ENCODE measurements at regions not wholly inside any gene's neighbourhood (a gene's known extent, or its start where the extent isn't known, plus 50 kb on each side); places are given as distances from the start of the nearest gene placed in this dataset.

GRCh38 chr6:168927026-168927425 is 326.6 kb downstream of the THBS2 start:
- Histone ChIP-seq H3K4me3 (ENCODE audit: low read depth in 1 of 2, low read length in 2 of 2) (no peak overlapping the region), H3K27me3 (ENCODE audit: low read depth, low read length) (no peaks in the 10 kb centered on the region), H3K27ac (ENCODE audit: low read length) (no peak overlapping the region), H3K9me3 (ENCODE audit: control insufficient read depth in 1 of 2, low read length in 2 of 2) (no peaks in the 10 kb centered on the region), H3K36me3 (ENCODE audit: control insufficient read depth in 1 of 2, insufficient read depth in 2 of 2, low read length in 2 of 2) (no peaks in the 10 kb centered on the region), H3K4me1 (ENCODE audit: control insufficient read depth in 1 of 2, insufficient read depth in 2 of 2, low read length in 2 of 2) (no peaks in the 10 kb centered on the region)

DNA sequence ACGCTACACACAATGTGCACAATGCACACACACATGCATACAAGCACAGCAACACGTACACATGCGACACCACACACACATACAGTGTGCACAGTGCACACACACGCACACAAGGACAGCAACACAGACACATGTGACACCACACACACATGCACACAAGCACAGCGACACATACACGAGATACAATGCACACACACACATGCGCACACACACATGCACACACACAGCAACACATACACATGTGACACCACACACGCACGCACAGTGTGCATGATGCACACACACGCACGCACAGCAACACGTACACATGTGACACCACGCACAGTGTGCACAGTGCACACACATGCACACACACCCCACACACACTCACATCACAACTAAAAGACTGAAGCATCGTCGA is 327.3 kb downstream of the THBS2 start:
- no peaks in the 10 kb centered on the region for H3K4me1 ChIP-seq (ENCODE audit: control insufficient read depth in 1 of 2, insufficient read depth in 2 of 2, low read length in 2 of 2)
- H3K27ac ChIP-seq (ENCODE audit: low read length): no peak overlapping the region
- no peaks in the 10 kb centered on the region for H3K36me3 ChIP-seq (ENCODE audit: control insufficient read depth in 1 of 2, insufficient read depth in 2 of 2, low read length in 2 of 2)
- H3K27me3 ChIP-seq (ENCODE audit: low read depth, low read length): no peaks in the 10 kb centered on the region
- no peaks in the 10 kb centered on the region for H3K9me3 ChIP-seq (ENCODE audit: control insufficient read depth in 1 of 2, low read length in 2 of 2)
- H3K4me3 ChIP-seq (ENCODE audit: low read depth in 1 of 2, low read length in 2 of 2): no peak overlapping the region

- H3K9me3 ChIP-seq (ENCODE audit: control insufficient read depth in 1 of 2, low read length in 2 of 2): no peaks in the 10 kb centered on the region
- H3K27ac ChIP-seq (ENCODE audit: low read length): no peak overlapping the region
- no peaks in the 10 kb centered on the region for H3K36me3 ChIP-seq (ENCODE audit: control insufficient read depth in 1 of 2, insufficient read depth in 2 of 2, low read length in 2 of 2)
- H3K4me1 ChIP-seq (ENCODE audit: control insufficient read depth in 1 of 2, insufficient read depth in 2 of 2, low read length in 2 of 2): no peaks in the 10 kb centered on the region
- H3K27me3 ChIP-seq (ENCODE audit: low read depth, low read length): no peaks in the 10 kb centered on the region
- no peak overlapping the region for H3K4me3 ChIP-seq (ENCODE audit: low read depth in 1 of 2, low read length in 2 of 2)
These were observed 328.0 kb downstream of the THBS2 start for GRCh38 chr6:168925671-168926070.

DNA sequence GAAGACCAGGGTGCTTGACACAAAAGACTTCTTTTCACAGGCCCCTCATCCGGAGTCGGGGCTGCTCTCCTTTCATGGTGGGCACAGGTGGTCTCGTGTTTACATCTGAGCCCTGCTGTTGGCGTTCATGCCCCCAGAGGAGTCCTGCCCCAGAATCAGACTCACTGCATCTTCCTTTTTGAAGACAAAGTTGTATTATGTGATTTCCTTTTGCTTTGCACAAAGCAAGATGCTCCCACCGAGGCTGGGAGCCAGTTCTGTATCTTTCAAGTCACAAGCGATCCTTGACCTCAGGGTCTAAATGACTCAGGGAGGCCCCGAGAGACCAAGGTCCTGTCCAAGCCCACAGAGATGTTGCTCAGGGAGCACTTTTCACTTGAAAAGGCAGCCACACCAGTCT is 330.5 kb downstream of the THBS2 start:
- Histone ChIP-seq H3K9me3 (ENCODE audit: control insufficient read depth in 1 of 2, low read length in 2 of 2) (no peaks in the 10 kb centered on the region), H3K36me3 (ENCODE audit: control insufficient read depth in 1 of 2, insufficient read depth in 2 of 2, low read length in 2 of 2) (no peaks in the 10 kb centered on the region), H3K4me3 (ENCODE audit: low read depth in 1 of 2, low read length in 2 of 2) (no peak overlapping the region), H3K27me3 (ENCODE audit: low read depth, low read length) (no peaks in the 10 kb centered on the region), H3K27ac (ENCODE audit: low read length) (no peak overlapping the region), H3K4me1 (ENCODE audit: control insufficient read depth in 1 of 2, insufficient read depth in 2 of 2, low read length in 2 of 2) (peaks cover 0 to 4% of the 10 kb centered on the region in 2 donors)

- peaks cover under 1 to 4% of the 10 kb centered on the region in 2 donors for H3K4me1 ChIP-seq (ENCODE audit: control insufficient read depth in 1 of 2, insufficient read depth in 2 of 2, low read length in 2 of 2)
- H3K4me3 ChIP-seq (ENCODE audit: low read depth in 1 of 2, low read length in 2 of 2): no peak overlapping the region
- no peak overlapping the region for H3K27ac ChIP-seq (ENCODE audit: low read length)
- H3K36me3 ChIP-seq (ENCODE audit: control insufficient read depth in 1 of 2, insufficient read depth in 2 of 2, low read length in 2 of 2): no peaks in the 10 kb centered on the region
- H3K27me3 ChIP-seq (ENCODE audit: low read depth, low read length): no peaks in the 10 kb centered on the region
- no peaks in the 10 kb centered on the region for H3K9me3 ChIP-seq (ENCODE audit: control insufficient read depth in 1 of 2, low read length in 2 of 2)
These were observed 331.2 kb downstream of the THBS2 start for GRCh38 chr6:168922436-168922835.

- Histone ChIP-seq H3K27ac (ENCODE audit: low read length) (no peak overlapping the region), H3K36me3 (ENCODE audit: control insufficient read depth in 1 of 2, insufficient read depth in 2 of 2, low read length in 2 of 2) (no peaks in the 10 kb centered on the region), H3K27me3 (ENCODE audit: low read depth, low read length) (no peaks in the 10 kb centered on the region), H3K9me3 (ENCODE audit: control insufficient read depth in 1 of 2, low read length in 2 of 2) (no peaks in the 10 kb centered on the region), H3K4me1 (ENCODE audit: control insufficient read depth in 1 of 2, insufficient read depth in 2 of 2, low read length in 2 of 2) (peaks cover 4 to 12% of the 10 kb centered on the region in 2 donors), H3K4me3 (ENCODE audit: low read depth in 1 of 2, low read length in 2 of 2) (no peak overlapping the region)
These were observed 333.4 kb downstream of the THBS2 start for GRCh38 chr6:168920289-168920688.

DNA sequence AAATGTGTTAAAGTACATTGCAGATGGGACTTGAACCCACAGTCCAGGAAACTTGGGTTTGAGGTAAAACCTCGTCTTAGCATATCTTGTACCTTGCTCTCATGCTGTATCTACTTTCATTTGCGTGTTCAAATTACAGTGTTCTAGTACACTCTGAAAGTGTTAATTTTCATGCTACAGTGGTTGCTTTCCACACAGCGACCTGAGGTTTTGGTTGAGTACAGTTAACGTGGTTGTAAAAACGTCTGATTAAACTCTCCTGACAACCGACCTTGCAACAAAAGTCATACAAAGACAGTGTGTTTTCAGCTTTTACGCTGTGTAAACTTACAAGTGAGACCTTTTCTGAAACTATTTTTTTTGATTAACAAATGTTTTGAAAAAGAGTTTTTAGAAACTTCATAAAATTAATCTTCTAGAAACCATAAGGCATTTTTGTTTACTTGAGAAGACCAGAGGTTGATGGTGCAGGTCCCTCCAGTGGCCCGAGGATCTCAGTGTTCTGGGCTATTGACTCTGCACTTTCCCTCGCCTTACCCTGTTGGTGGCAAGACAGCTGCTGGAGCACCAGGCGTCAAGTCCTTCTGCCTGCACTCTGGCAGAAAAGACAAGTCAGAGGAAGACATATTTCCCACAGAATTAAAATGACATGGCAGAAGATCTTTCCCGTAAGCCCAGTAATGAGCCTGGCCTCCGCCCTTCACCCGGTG is 334.0 kb downstream of the THBS2 start:
- H3K4me1 ChIP-seq (ENCODE audit: control insufficient read depth in 1 of 2, insufficient read depth in 2 of 2, low read length in 2 of 2): peaks cover 4 to 12% of the 10 kb centered on the region in 2 donors
- H3K36me3 ChIP-seq (ENCODE audit: control insufficient read depth in 1 of 2, insufficient read depth in 2 of 2, low read length in 2 of 2): no peaks in the 10 kb centered on the region
- H3K27ac ChIP-seq (ENCODE audit: low read length): no peak overlapping the region
- H3K4me3 ChIP-seq (ENCODE audit: low read depth in 1 of 2, low read length in 2 of 2): no peak overlapping the region
- H3K27me3 ChIP-seq (ENCODE audit: low read depth, low read length): no peaks in the 10 kb centered on the region
- no peaks in the 10 kb centered on the region for H3K9me3 ChIP-seq (ENCODE audit: control insufficient read depth in 1 of 2, low read length in 2 of 2)

DNA sequence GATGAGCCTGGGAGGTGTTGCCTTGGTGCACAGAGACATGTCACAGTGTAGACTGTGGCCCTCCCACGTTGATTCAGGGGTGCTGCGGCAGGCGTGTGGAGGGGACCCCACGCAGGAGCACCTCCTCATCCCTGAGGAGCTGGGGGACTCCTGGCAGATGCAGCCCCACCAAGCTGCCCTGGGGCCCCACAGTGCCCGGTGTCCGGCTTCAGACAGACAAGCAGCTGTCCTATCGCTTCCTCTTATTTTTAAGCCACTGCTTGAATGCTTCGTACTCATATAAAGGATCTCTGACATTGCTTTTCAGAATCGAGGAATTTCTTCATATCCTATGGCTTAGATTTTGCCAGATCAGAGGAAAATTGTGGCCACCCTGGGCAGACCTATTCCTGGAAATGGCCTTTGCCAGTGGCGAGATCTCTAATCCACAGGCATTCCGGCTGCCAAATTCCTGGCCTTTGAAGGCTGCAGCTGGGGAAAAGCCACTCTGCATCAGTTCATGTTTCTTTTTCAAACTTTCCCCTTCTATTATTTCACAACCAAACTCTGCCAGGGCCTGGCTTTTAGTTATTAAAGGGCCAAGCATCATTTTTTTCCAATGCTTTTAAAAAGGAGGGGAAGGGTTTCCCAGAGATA is 337.0 kb downstream of the THBS2 start:
- H3K4me1 ChIP-seq (ENCODE audit: control insufficient read depth in 1 of 2, insufficient read depth in 2 of 2, low read length in 2 of 2): peaks cover 4 to 12% of the 10 kb centered on the region in 2 donors
- no peaks in the 10 kb centered on the region for H3K9me3 ChIP-seq (ENCODE audit: control insufficient read depth in 1 of 2, low read length in 2 of 2)
- H3K36me3 ChIP-seq (ENCODE audit: control insufficient read depth in 1 of 2, insufficient read depth in 2 of 2, low read length in 2 of 2): no peaks in the 10 kb centered on the region
- no peaks in the 10 kb centered on the region for H3K27me3 ChIP-seq (ENCODE audit: low read depth, low read length)
- no peak overlapping the region for H3K27ac ChIP-seq (ENCODE audit: low read length)
- H3K4me3 ChIP-seq (ENCODE audit: low read depth in 1 of 2, low read length in 2 of 2): peak overlapping the region in 1 of 2 donors; percentile 11

DNA sequence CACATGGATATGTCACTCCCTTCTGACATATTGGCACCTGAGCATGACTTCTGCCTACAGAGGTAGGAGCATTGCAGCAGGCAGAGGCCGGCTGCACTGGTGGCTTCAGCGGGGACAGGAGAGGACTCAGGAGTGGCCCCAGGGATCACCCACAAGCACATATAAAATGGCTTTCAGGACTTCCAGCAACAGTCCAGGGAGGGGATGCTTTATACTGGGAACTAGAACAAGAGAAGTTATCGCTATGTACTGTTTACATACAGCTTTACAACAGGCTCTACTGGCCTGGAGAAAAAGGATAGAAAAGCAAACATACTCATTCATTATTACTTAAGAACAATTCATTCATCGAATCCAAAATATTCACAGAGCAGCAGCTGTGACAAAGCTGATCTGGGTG is 337.8 kb downstream of the THBS2 start:
- no peak overlapping the region for H3K4me3 ChIP-seq (ENCODE audit: low read depth in 1 of 2, low read length in 2 of 2)
- no peak overlapping the region for H3K27ac ChIP-seq (ENCODE audit: low read length)

GRCh38 chr6:168915242-168915641 is 338.4 kb downstream of the THBS2 start:
- Histone ChIP-seq H3K9me3 (ENCODE audit: control insufficient read depth in 1 of 2, low read length in 2 of 2) (no peaks in the 10 kb centered on the region), H3K4me1 (ENCODE audit: control insufficient read depth in 1 of 2, insufficient read depth in 2 of 2, low read length in 2 of 2) (peaks cover 0 to 12% of the 10 kb centered on the region in 2 donors), H3K27ac (ENCODE audit: low read length) (no peak overlapping the region), H3K4me3 (ENCODE audit: low read depth in 1 of 2, low read length in 2 of 2) (no peak overlapping the region), H3K27me3 (ENCODE audit: low read depth, low read length) (no peaks in the 10 kb centered on the region), H3K36me3 (ENCODE audit: control insufficient read depth in 1 of 2, insufficient read depth in 2 of 2, low read length in 2 of 2) (no peaks in the 10 kb centered on the region)

More for the DNA sequence above, 337.8 kb downstream of the THBS2 start:
- Histone ChIP-seq H3K36me3 (ENCODE audit: control insufficient read depth in 1 of 2, insufficient read depth in 2 of 2, low read length in 2 of 2) (no peaks in the 10 kb centered on the region), H3K4me1 (ENCODE audit: control insufficient read depth in 1 of 2, insufficient read depth in 2 of 2, low read length in 2 of 2) (peaks cover 4 to 12% of the 10 kb centered on the region in 2 donors), H3K27me3 (ENCODE audit: low read depth, low read length) (no peaks in the 10 kb centered on the region), H3K9me3 (ENCODE audit: control insufficient read depth in 1 of 2, low read length in 2 of 2) (no peaks in the 10 kb centered on the region)

DNA sequence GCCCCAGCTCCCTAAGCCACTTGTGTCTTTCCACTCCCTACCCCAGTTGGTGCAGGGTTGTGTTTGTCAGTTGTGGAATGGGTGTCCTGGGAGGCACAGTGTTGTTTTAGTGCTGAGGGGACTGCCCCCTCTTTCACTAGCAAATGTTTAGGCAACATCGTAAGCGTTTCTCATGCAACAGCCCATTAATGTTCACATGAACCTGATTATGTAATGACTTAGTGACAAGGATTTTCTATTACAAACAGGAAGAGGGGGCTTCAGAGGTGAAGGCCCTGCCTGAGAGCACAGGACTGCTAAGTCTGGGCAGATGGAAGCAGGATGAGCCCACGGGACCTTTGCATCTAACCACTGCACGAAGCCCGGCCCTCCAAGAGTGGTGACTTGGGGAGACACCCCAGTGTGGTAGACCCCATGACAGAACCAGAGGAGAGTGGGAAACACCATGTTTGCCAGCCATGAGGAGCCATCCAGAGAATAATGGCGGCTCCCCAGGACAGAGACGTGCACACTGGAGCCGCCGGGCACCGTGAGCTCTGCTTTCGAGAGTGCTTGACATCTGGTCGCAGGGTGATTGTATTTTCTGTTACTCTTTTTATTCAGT is 339.7 kb downstream of the THBS2 start:
- no peaks in the 10 kb centered on the region for H3K9me3 ChIP-seq (ENCODE audit: control insufficient read depth in 1 of 2, low read length in 2 of 2)
- peaks cover 0 to 12% of the 10 kb centered on the region in 2 donors for H3K4me1 ChIP-seq (ENCODE audit: control insufficient read depth in 1 of 2, insufficient read depth in 2 of 2, low read length in 2 of 2)
- H3K27ac ChIP-seq (ENCODE audit: low read length): no peak overlapping the region
- no peaks in the 10 kb centered on the region for H3K27me3 ChIP-seq (ENCODE audit: low read depth, low read length)
- H3K4me3 ChIP-seq (ENCODE audit: low read depth in 1 of 2, low read length in 2 of 2): no peak overlapping the region
- H3K36me3 ChIP-seq (ENCODE audit: control insufficient read depth in 1 of 2, insufficient read depth in 2 of 2, low read length in 2 of 2): no peaks in the 10 kb centered on the region
